Transverse colon (tissue), 4 donors: ENCODE measurements at regions not wholly inside any gene's neighbourhood (a gene's known extent, or its start where the extent isn't known, plus 50 kb on each side); places are given as distances from the start of the nearest gene placed in this dataset.

Experiments used
- CTCF ChIP-seq, 5 experiments: fragments of 200-600 bp in 3 of 5; fragments of 450-650 bp in 2 of 5; sonication (generic) in 3 of 5; IDR thresholded peaks; 1 replicate in 2 of 5; 2 replicates in 3 of 5; pipeline ENCODE4 v1.5.1; 2016 to 2017; ENCODE audit warnings: antibody characterized with exemption in 5 of 5, inconsistent platforms in 3 of 5, mild to moderate bottlenecking in 2 of 5, moderate library complexity in 1 of 5
- EP300 ChIP-seq: sonication (generic); formaldehyde crosslinking; IDR thresholded peaks from one replicate; pipeline ENCODE4 v1.6.1; 2017; ENCODE audit warnings: antibody characterized with exemption, low read depth
- POLR2A ChIP-seq: fragments of 450-650 bp; IDR thresholded peaks from one replicate; pipeline ENCODE4 v1.6.1; 2016; ENCODE audit warnings: antibody characterized with exemption, mild to moderate bottlenecking, moderate library complexity
- POLR2AphosphoS5 ChIP-seq, 3 donors: sonication (generic); formaldehyde crosslinking; IDR thresholded peaks; one replicate each; pipeline ENCODE4 v1.6.1; 2016; ENCODE audit warnings: antibody characterized with exemption in 3 of 3

- TF ChIP-seq CTCF (IDR thresholded peaks at IDR 0.05), result no peak
- TF ChIP-seq POLR2A, result no peak
- no peak for TF ChIP-seq EP300
- no peak for TF ChIP-seq POLR2AphosphoS5 (IDR thresholded peaks at IDR 0.05)
Measured at GRCh38 chr4:111707491-111707890, 437.8 kb upstream of the FAM241A start.
